Muscle of leg (tissue), 3 donors: ENCODE measurements at regions not wholly inside any gene's neighbourhood (a gene's known extent, or its start where the extent isn't known, plus 50 kb on each side); places are given as distances from the start of the nearest gene placed in this dataset.

Experiments
- DNase-seq: peaks from one replicate; pipeline ENCODE4 v3.0.0; 2013
- H3K27ac ChIP-seq: one replicate; pipeline ENCODE4 v1.5.1; 2013; ENCODE audit warnings: mild to moderate bottlenecking, low read length, control low read depth
- H3K27me3 ChIP-seq: one replicate; pipeline ENCODE4 v1.6.1; 2013; ENCODE audit warnings: low read length; ENCODE audit not compliant: control insufficient read depth, insufficient read depth
- H3K36me3 ChIP-seq: one replicate; pipeline ENCODE4 v1.6.1; 2013; ENCODE audit warnings: low read length; ENCODE audit not compliant: control insufficient read depth, insufficient read depth
- H3K4me1 ChIP-seq: one replicate; pipeline ENCODE4 v1.6.1; 2013; ENCODE audit warnings: low read length; ENCODE audit not compliant: control insufficient read depth, insufficient read depth
- H3K4me3 ChIP-seq: one replicate; pipeline ENCODE4 v1.5.1; 2013; ENCODE audit warnings: low read length, control low read depth
- H3K9me3 ChIP-seq: replicated peaks from 2 replicates; pipeline ENCODE4 v1.6.1; 2013; ENCODE audit warnings: low read depth, low read length; ENCODE audit not compliant: control insufficient read depth
- WGBS: methylation state at CpG from one replicate; pipeline ENCODE4 v1.1.5; 2013; ENCODE audit warnings: missing lambda C conversion rate; ENCODE audit not compliant: insufficient coverage; 5-methylcytosine and 5-hydroxymethylcytosine counted together

DNA sequence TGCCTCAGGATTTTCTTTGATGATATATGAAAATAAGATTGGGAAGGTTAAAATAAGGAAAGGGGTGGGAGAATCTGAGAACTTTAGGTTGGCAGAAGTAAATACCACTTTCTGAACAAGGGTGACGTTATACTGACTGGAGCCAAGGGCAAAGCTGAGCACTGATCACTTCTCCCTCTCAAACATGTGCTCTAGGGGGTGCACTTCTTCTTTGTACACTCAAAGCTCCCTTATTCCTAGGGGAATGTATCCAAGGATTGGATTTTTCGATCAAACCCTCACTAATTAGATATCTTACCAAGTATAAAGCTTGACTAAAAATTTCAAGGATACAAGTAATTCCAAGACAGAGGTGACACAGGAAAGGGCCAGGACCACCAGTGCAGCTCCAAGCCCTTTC lies 243.9 kb upstream of the UMPS start:
- H3K4me1 ChIP-seq, result no peaks in the 10 kb centered on the region
- DNase-seq, result no peak
- no peak overlapping the region for H3K27ac ChIP-seq
- no CpG with 5 or more reads among the region's 2 CpGs for WGBS
- H3K36me3 ChIP-seq, result peaks cover 3% of the 10 kb centered on the region
- H3K27me3 ChIP-seq, result no peaks in the 10 kb centered on the region
- H3K4me3 ChIP-seq, result no peak overlapping the region
- H3K9me3 ChIP-seq, result no peaks in the 10 kb centered on the region

DNA sequence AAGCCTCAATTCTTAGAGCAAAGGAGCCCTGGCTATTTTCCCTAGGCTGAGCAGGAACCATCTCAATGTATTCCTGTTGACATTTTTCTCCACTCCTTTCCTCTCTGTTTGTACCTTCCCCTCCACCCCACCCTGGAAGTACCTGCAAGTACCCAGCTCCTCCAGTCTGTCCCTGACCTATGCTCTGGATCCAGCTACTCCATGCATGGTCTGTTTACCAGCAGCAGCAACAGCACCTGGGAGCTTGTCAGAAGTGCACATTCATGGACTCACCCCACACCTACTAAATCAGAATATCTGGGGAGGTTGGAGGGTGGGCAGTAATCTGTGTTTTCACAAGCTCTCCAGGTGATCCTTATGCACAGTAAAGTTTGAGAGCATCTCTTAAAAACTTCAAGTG lies 240.7 kb upstream of the UMPS start:
- H3K27me3 ChIP-seq, result no peaks in the 10 kb centered on the region
- H3K4me1 ChIP-seq, result no peaks in the 10 kb centered on the region
- peaks cover 3% of the 10 kb centered on the region for H3K36me3 ChIP-seq
- DNase-seq, result no peak
- H3K27ac ChIP-seq, result no peak overlapping the region
- no peak overlapping the region for H3K4me3 ChIP-seq
- no peaks in the 10 kb centered on the region for H3K9me3 ChIP-seq

DNA sequence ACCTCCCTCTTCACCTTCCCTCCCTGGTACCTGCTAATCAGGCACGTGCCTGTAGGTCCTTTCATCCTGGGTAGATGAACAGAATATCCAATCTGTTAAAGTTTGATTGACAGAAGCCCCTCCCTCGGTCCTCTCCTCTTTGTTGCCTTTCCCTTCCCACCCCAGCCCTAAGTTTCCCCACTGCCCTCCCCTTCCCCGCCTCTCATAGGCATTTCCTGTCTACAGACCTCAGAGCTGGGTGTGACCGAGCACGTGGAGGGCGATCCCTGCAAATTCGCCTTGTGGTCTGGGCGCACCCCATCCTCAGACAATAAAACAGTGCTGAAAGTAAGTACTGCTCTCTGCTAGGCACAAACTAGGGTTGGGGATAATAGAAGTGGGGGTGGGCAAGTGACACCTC lies 239.2 kb upstream of the UMPS start:
- Histone ChIP-seq H3K27ac (no peak overlapping the region), H3K4me1 (no peaks in the 10 kb centered on the region), H3K36me3 (peaks cover 3% of the 10 kb centered on the region), H3K27me3 (no peaks in the 10 kb centered on the region), H3K9me3 (no peaks in the 10 kb centered on the region), H3K4me3 (no peak overlapping the region)
- DNase-seq, result no peak
- 71% methylated on average over 3 of the region's 8 CpGs for WGBS

DNA sequence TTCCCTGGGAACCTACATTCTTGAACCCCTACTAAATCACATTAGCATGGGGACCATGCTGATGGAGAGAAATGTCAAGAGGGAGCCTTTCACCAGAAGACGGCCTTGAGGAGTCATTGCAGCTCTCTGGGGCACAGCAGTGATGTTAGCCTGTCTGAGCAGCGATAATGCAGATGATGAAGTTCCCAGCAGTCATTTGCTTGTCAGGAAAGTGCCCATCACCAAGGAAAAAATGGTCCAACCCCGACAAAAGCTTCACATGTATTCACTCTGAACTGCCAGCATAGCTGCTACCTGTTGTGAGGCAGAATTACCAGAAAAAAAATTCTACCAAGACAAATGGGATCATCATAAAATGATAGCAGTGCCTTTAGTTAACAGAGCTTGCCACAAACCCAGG lies 238.4 kb upstream of the UMPS start:
- no peak overlapping the region for H3K27ac ChIP-seq
- no peaks in the 10 kb centered on the region for H3K9me3 ChIP-seq
- H3K4me3 ChIP-seq, result no peak overlapping the region
- 100% methylated on average over 2 of the region's 3 CpGs for WGBS
- no peaks in the 10 kb centered on the region for H3K27me3 ChIP-seq
- peaks cover 3% of the 10 kb centered on the region for H3K36me3 ChIP-seq
- DNase-seq, result no peak
- no peaks in the 10 kb centered on the region for H3K4me1 ChIP-seq

DNA sequence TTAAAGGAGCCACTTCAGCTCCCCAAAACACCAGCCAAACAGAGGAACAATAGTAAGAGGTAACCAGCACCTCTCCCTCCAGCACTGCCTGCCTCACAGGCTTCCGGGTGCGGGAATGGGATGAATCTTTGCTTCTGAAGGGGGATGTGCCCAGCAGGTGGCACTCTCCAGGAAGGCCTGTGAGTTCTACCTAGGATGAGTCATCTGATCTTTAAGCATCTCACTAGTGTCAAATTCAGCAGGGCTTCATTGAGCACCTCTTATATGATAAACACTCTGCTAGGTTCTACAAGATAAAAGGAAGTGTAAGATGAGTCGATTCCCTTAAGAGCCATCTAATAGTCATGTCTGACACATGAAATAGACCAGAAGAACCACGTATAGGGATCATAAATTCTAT lies 237.4 kb upstream of the UMPS start:
- WGBS, result no CpG with 5 or more reads among the region's 4 CpGs
- H3K36me3 ChIP-seq, result peaks cover 3% of the 10 kb centered on the region
- H3K4me3 ChIP-seq, result no peak overlapping the region
- no peak for DNase-seq
- H3K4me1 ChIP-seq, result no peaks in the 10 kb centered on the region
- no peaks in the 10 kb centered on the region for H3K9me3 ChIP-seq
- H3K27me3 ChIP-seq, result no peaks in the 10 kb centered on the region
- H3K27ac ChIP-seq, result no peak overlapping the region

DNA sequence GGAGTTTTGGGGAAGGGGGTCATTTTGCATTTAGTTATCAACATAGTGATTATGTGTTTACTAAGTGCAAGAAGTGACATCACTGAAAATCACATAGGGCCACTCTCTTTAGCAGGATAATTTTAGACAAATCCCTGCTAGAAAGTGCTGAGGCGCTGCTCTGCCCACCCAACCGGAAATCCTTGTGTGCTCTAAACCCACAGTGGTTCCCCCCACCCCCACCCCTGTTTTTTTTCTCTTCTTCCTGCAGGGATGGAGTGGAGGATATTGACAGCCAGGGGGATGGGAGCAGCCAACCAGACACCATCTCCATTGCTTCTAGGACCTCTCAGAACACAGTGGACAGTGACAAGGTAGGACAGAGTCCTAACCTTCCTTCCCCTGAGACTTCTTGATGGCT lies 234.2 kb upstream of the UMPS start:
- no CpG with 5 or more reads among the region's 2 CpGs for WGBS
- no peak overlapping the region for H3K27ac ChIP-seq
- no peaks in the 10 kb centered on the region for H3K27me3 ChIP-seq
- no peak overlapping the region for H3K4me3 ChIP-seq
- H3K4me1 ChIP-seq, result no peaks in the 10 kb centered on the region
- no peaks in the 10 kb centered on the region for H3K9me3 ChIP-seq
- no peak for DNase-seq
- H3K36me3 ChIP-seq, result no peaks in the 10 kb centered on the region

DNA sequence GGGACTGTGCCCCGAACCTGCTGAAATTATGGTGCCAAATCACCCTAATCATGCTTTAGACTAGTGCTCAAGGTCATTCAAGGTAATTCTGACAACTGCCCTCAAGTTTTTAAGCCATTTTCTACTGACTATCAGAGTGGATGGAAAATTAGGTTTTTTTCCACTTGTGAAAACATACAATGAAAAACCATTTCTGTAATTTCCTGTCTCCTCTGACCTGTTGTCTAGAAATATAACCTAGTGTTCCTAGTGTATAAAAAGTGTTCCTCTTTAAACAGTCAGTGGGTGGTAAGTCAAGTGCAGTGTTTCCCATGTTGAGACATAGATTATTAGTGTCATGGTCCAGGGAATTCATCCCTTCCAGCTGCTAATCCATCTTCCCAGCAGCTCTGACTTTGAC lies 232.8 kb upstream of the UMPS start:
- no peaks in the 10 kb centered on the region for H3K36me3 ChIP-seq

DNA sequence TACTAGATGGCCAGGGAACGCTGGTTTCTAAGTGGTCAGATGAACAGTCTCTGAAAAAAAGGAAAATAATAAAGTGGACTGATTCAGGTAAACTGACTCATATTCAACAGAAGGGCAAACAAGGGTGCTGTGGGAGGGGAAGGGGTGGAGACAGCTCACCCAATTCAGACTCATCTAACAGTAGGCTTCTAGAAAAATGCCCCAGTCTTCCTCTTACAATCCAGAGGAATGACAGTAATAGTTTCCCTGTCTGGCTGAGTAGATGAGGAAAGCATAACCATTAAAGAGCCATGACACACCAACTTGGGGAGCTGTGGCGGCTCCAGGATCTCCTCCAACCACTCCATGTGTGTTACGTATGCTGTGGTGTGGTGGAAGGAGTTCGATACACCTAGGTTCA lies 231.4 kb upstream of the UMPS start:
- WGBS, result no CpG with 5 or more reads among the region's 4 CpGs
- Histone ChIP-seq H3K9me3 (no peaks in the 10 kb centered on the region), H3K4me1 (no peaks in the 10 kb centered on the region), H3K36me3 (no peaks in the 10 kb centered on the region), H3K4me3 (no peak overlapping the region), H3K27me3 (no peaks in the 10 kb centered on the region), H3K27ac (no peak overlapping the region)
- no peak for DNase-seq

More for the DNA sequence above, 232.8 kb upstream of the UMPS start:
- H3K9me3 ChIP-seq, result no peaks in the 10 kb centered on the region
- no peaks in the 10 kb centered on the region for H3K27me3 ChIP-seq
- H3K4me1 ChIP-seq, result no peaks in the 10 kb centered on the region
- no CpG with 5 or more reads among the region's 1 CpG for WGBS
- no peak for DNase-seq
- no peak overlapping the region for H3K4me3 ChIP-seq
- no peak overlapping the region for H3K27ac ChIP-seq

DNA sequence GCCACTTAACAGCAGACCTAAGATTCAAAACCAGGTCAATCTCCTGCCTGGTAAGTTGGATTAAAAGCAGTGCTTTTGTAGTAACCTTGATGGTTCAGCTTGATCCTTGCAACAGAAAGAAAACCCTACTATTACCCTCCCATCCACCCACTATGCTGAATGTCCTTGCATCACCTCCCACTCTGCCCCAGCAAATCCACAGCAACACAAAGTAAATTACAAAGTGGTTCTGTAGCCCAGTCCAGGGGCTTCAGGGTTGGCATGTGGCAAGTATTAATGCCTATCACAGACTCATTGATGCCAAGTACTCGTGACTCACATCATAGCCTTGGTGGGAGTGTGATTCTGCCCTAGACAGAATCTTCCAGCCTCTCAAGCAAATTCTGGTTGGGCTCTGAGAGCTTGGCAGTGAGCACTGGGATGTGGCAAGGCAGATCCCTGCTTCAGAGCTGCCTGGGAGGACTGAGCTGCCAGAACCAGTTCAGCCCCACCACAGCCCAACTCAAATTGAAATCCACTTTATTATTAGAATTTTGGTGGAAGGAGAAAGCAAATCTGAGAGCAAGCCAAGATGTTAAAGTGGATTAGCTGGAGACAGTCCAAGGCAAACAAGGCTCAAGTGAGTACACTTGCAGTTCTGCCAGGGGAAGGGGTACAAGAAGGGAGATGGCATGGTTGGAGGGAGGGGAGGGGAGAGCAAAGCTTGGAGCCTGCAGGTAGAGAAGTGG lies 225.8 kb upstream of the UMPS start:
- H3K27me3 ChIP-seq, result peaks cover 2% of the 10 kb centered on the region
- H3K36me3 ChIP-seq, result no peaks in the 10 kb centered on the region
- no peaks in the 10 kb centered on the region for H3K4me1 ChIP-seq
- H3K4me3 ChIP-seq, result no peak overlapping the region
- DNase-seq, result peak; percentile 13
- H3K27ac ChIP-seq, result no peak overlapping the region
- H3K9me3 ChIP-seq, result no peaks in the 10 kb centered on the region
- WGBS, result 100% methylated on average over 1 of the region's 1 CpG

DNA sequence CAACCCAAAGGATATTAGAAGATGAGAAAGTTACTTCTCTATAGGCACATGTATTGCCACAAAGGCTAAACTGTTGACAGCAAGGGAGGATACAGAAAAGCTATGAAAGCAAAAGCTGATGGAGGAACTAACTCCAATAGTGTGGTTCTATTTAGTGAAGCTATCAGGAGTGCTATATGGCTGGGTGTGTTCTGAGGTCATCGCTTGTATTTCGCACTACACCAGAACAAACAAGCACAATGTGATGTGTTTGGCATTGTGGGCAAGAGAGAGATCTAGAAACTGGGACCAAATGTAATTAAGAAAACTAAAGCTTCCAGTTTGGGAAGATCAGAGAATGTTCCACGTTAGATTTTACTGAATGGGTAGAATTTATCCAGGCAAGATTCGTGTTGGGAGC lies 220.4 kb upstream of the UMPS start:
- 96% methylated on average over 2 of the region's 4 CpGs for WGBS
- Histone ChIP-seq H3K4me1 (no peaks in the 10 kb centered on the region), H3K9me3 (no peaks in the 10 kb centered on the region), H3K36me3 (no peaks in the 10 kb centered on the region), H3K4me3 (no peak overlapping the region), H3K27ac (no peak overlapping the region), H3K27me3 (peaks cover 2% of the 10 kb centered on the region)
- DNase-seq, result no peak

DNA sequence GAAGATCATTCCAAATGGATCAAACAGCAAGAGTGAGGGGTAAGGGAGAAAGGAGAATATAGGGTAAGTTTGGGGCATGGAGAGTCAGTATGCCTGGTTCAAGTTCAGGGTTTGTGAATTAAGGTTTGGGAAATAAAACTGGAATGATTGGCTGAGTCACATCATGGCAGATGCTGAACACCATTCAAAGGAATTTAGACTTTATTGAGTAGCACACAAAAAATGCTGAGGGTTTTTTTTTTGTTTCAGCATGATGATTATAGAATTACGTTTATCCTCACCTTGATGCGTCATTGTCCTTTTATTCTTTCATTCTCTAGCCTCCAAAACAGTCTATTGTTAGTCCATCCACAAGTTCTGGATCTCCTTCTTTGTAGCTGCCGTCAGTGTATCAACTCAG lies 220.0 kb upstream of the UMPS start:
- 95% methylated on average over 2 of the region's 3 CpGs for WGBS
- Histone ChIP-seq H3K27ac (no peak overlapping the region), H3K9me3 (no peaks in the 10 kb centered on the region), H3K36me3 (no peaks in the 10 kb centered on the region), H3K27me3 (peaks cover 2% of the 10 kb centered on the region), H3K4me3 (no peak overlapping the region), H3K4me1 (no peaks in the 10 kb centered on the region)
- no peak for DNase-seq
